ENCODE measurements at regions not wholly inside any gene's neighbourhood (a gene's known extent, or its start where the extent isn't known, plus 50 kb on each side); places are given as distances from the start of the nearest gene placed in this dataset.

DNA sequence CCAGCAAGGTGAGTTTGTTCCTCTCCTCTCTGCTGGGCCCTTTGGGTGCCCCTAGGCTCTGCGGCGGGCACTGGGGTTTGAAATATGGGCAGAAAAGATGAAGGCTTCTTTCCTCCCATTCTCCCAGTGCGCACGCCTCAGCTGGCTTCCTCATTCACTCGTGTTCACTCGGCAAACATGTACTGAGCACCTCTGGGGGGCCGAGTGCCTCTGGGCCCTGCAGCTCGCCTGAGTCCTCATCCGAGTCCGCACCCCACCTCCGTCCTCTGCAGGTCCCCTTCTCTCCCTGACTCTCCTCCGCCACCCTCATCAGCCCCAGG is 98.5 kb upstream of the RUNX3 start:
- no peak for TF ChIP-seq CTCF (IDR thresholded peaks at IDR 0.05 in 4 of 5, conservative IDR thresholded peaks at IDR 0.05 in 1 of 5)
- TF ChIP-seq POLR2A (IDR thresholded peaks at IDR 0.05) = no peak
